Psoas muscle (tissue), 7 donors: ENCODE measurements at regions not wholly inside any gene's neighbourhood (a gene's known extent, or its start where the extent isn't known, plus 50 kb on each side); places are given as distances from the start of the nearest gene placed in this dataset.
A peak's percentile ranks its signal among the peaks of the same experiment; 100 is the strongest.

Source experiments
- ATAC-seq, 4 donors: fragments of 200-7000 bp; cut with Tn5 transposase; one replicate each; pipeline ENCODE4 v1.9.1; 2020; ENCODE audit warnings: moderate library complexity in 3 of 4, mild to moderate bottlenecking in 2 of 4
- DNase-seq, 2 donors: peaks; one replicate each; pipeline ENCODE4 v3.0.0-alpha.2; 2020
- H3K27ac ChIP-seq: fragments of 200-600 bp; one replicate; pipeline ENCODE4 v1.8.0; 2022
- H3K27me3 ChIP-seq, 3 donors: fragments of 200-600 bp in 1 of 3; one replicate each; pipeline versions ENCODE4 v1.6.1 to v1.8.0; 2013 to 2022; ENCODE audit warnings: low read length in 2 of 3, mild to moderate bottlenecking in 2 of 3, moderate library complexity in 1 of 3; ENCODE audit not compliant: insufficient read depth in 3 of 3
- H3K36me3 ChIP-seq, 2 donors: fragments of 200-600 bp in 1 of 2; one replicate each; pipeline versions ENCODE4 v1.6.1 to v1.8.0; 2013 to 2022; ENCODE audit warnings: low read depth in 1 of 2, mild to moderate bottlenecking in 1 of 2, moderate library complexity in 1 of 2; ENCODE audit not compliant: insufficient read depth in 1 of 2
- H3K4me1 ChIP-seq: fragments of 200-600 bp; one replicate; pipeline ENCODE4 v1.8.0; 2022
- H3K4me3 ChIP-seq: fragments of 200-600 bp; one replicate; pipeline ENCODE4 v1.8.0; 2022; ENCODE audit warnings: mild to moderate bottlenecking
- H3K9me3 ChIP-seq: fragments of 200-600 bp; one replicate; pipeline ENCODE4 v1.8.0; 2022
- CTCF ChIP-seq: fragments of 200-600 bp; IDR thresholded peaks from one replicate; pipeline ENCODE4 v1.8.0; 2022; ENCODE audit warnings: antibody characterized with exemption
- WGBS, 3 donors: extraction: QIAGEN DNeasy Blood & Tissue Kit; methylation state at CpG; one replicate each; pipeline versions ENCODE4 v1.1.6 to v1.1.7; 2013; 5-methylcytosine and 5-hydroxymethylcytosine counted together
- intact Hi-C, 2 donors: fragments of 100-400 bp; cut with DNase I; formaldehyde crosslinking; loops; one replicate each; pipeline versions ENCODE4 v1.11.0 to v1.14.2; 2022
- donor health status: healthy with polysubstance abuse.
- donor health status: DM: no; HTN: no; CAD: no; lungs with moderate emphysema.
- donor health status: Bipolar disorder and iron deficiency.
- donor health status: healthy.
- donor health status: DM: yes; HTN: yes; CAD: no.
- donor health status: DM: no; HTN: no; CAD: no.
- donor health status: DM: yes; HTN: yes; CAD: no.

- WGBS, 3 donors, result 78 to 96% (median 85%) methylated on average over 1 of the region's 1 CpG
Measured at GRCh38 chr14:34336501-34336900, 125.5 kb downstream of the SPTSSA start.

GRCh38 chr14:34335968-34336367 lies 126.1 kb downstream of the SPTSSA start:
- 88 to 89% (median 88%) methylated on average over 1 of the region's 1 CpG for WGBS, 3 donors

More at GRCh38 chr14:34336501-34336900, 125.5 kb downstream of the SPTSSA start:
- H3K4me3 ChIP-seq, result no peak overlapping the region
- intact Hi-C loops, result loop anchor here in 1 of 2 donors (10.0 kb wide), 1 partner anchor 158 kb away; no protein-coding TSS in a partner anchor
- no peak overlapping the region for H3K27ac ChIP-seq
- no peaks in the 10 kb centered on the region for H3K36me3 ChIP-seq
- H3K4me1 ChIP-seq, result no peaks in the 10 kb centered on the region
- ATAC-seq, result no peak
- DNase-seq, result no peak
- H3K27me3 ChIP-seq, result no peaks in the 10 kb centered on the region
- no peak for TF ChIP-seq CTCF
- H3K9me3 ChIP-seq, result no peaks in the 10 kb centered on the region

GRCh38 chr14:34334329-34334728 lies 127.7 kb downstream of the SPTSSA start:
- Histone ChIP-seq H3K27ac (no peak overlapping the region), H3K4me1 (no peaks in the 10 kb centered on the region), H3K9me3 (no peaks in the 10 kb centered on the region), H3K27me3 (no peaks in the 10 kb centered on the region), H3K36me3 (no peaks in the 10 kb centered on the region), H3K4me3 (no peak overlapping the region)
- intact Hi-C loops, result loop anchor here in 1 of 2 donors (10.0 kb wide), 1 partner anchor 160 kb away; no protein-coding TSS in a partner anchor
- DNase-seq (no peak), ATAC-seq (no peak)
- TF ChIP-seq CTCF, result no peak

More at GRCh38 chr14:34335968-34336367, 126.1 kb downstream of the SPTSSA start:
- DNase-seq, result no peak
- no peak overlapping the region for H3K4me3 ChIP-seq
- H3K36me3 ChIP-seq, result no peaks in the 10 kb centered on the region
- ATAC-seq, result no peak
- H3K27me3 ChIP-seq, result no peaks in the 10 kb centered on the region
- H3K4me1 ChIP-seq, result no peaks in the 10 kb centered on the region
- H3K9me3 ChIP-seq, result no peaks in the 10 kb centered on the region
- intact Hi-C loops, result loop anchor here in 1 of 2 donors (10.0 kb wide), 1 partner anchor 159 kb away; no protein-coding TSS in a partner anchor
- no peak overlapping the region for H3K27ac ChIP-seq
- no peak for TF ChIP-seq CTCF

- Histone ChIP-seq H3K4me1 (no peaks in the 10 kb centered on the region), H3K9me3 (no peaks in the 10 kb centered on the region), H3K4me3 (no peak overlapping the region), H3K27ac (no peak overlapping the region), H3K36me3 (no peaks in the 10 kb centered on the region), H3K27me3 (no peaks in the 10 kb centered on the region)
- DNase-seq (peak; percentile 59 to 66), ATAC-seq (peak; percentile 71 to 95 (median 92))
- peak; percentile 76 for TF ChIP-seq CTCF
- intact Hi-C loops, result loop anchor here (2.0 to 10.0 kb wide), 2 partner anchors 163 to 167 kb away; no protein-coding TSS in a partner anchor
- 48 to 51% (median 49%) methylated on average over 9 of the region's 9 CpGs for WGBS, 3 donors
Measured at GRCh38 chr14:34331728-34332623, 130.1 kb downstream of the SPTSSA start.
